ENCODE measurements at regions not wholly inside any gene's neighbourhood (a gene's known extent, or its start where the extent isn't known, plus 50 kb on each side); places are given as distances from the start of the nearest gene placed in this dataset.

- in situ Hi-C loops (cut with MboI; ENCODE audit: low sequenced_read_pairs) = no loop called here
Observed at GRCh38 chr2:41707790-41708451, 339.9 kb upstream of the PKDCC start.

- in situ Hi-C loops (cut with MboI; ENCODE audit: low sequenced_read_pairs) = no loop called here
Observed at GRCh38 chr2:41709702-41710599, 337.9 kb upstream of the PKDCC start.

- in situ Hi-C loops (cut with MboI; ENCODE audit: low sequenced_read_pairs) = no loop called here
Observed at GRCh38 chr2:41710944-41711343, 336.9 kb upstream of the PKDCC start.

- in situ Hi-C loops (cut with MboI; ENCODE audit: low sequenced_read_pairs) = no loop called here
Observed at GRCh38 chr2:41711736-41712135, 336.1 kb upstream of the PKDCC start.

- in situ Hi-C loops (cut with MboI; ENCODE audit: low sequenced_read_pairs) = no loop called here
Observed at GRCh38 chr2:41716497-41716896, 331.3 kb upstream of the PKDCC start.

- in situ Hi-C loops (cut with MboI; ENCODE audit: low sequenced_read_pairs) = no loop called here
Observed at GRCh38 chr2:41717839-41718238, 330.0 kb upstream of the PKDCC start.

- in situ Hi-C loops (cut with MboI; ENCODE audit: low sequenced_read_pairs) = no loop called here
Observed at GRCh38 chr2:41718705-41719104, 329.1 kb upstream of the PKDCC start.

- in situ Hi-C loops (cut with MboI; ENCODE audit: low sequenced_read_pairs) = no loop called here
Observed at GRCh38 chr2:41719756-41720155, 328.1 kb upstream of the PKDCC start.

GRCh38 chr2:41720331-41721251, 327.2 kb upstream of the PKDCC start:
- in situ Hi-C loops (cut with MboI; ENCODE audit: low sequenced_read_pairs) = no loop called here

- in situ Hi-C loops (cut with MboI; ENCODE audit: low sequenced_read_pairs) = no loop called here
Observed at GRCh38 chr2:41722668-41723369, 325.0 kb upstream of the PKDCC start.

- in situ Hi-C loops (cut with MboI; ENCODE audit: low sequenced_read_pairs) = no loop called here
Observed at GRCh38 chr2:41723526-41723925, 324.3 kb upstream of the PKDCC start.

- in situ Hi-C loops (cut with MboI; ENCODE audit: low sequenced_read_pairs) = no loop called here
Observed at GRCh38 chr2:41724465-41724864, 323.4 kb upstream of the PKDCC start.

- in situ Hi-C loops (cut with MboI; ENCODE audit: low sequenced_read_pairs) = no loop called here
Observed at GRCh38 chr2:41725901-41726300, 321.9 kb upstream of the PKDCC start.

GRCh38 chr2:41726364-41726763, 321.5 kb upstream of the PKDCC start:
- in situ Hi-C loops (cut with MboI; ENCODE audit: low sequenced_read_pairs) = no loop called here

GRCh38 chr2:41727152-41727551, 320.7 kb upstream of the PKDCC start:
- in situ Hi-C loops (cut with MboI; ENCODE audit: low sequenced_read_pairs) = no loop called here

GRCh38 chr2:41727711-41728110, 320.1 kb upstream of the PKDCC start:
- in situ Hi-C loops (cut with MboI; ENCODE audit: low sequenced_read_pairs) = no loop called here

- in situ Hi-C loops (cut with MboI; ENCODE audit: low sequenced_read_pairs) = no loop called here
Observed at GRCh38 chr2:41728788-41729338, 319.0 kb upstream of the PKDCC start.

GRCh38 chr2:41729800-41730364, 317.9 kb upstream of the PKDCC start:
- in situ Hi-C loops (cut with MboI; ENCODE audit: low sequenced_read_pairs) = no loop called here

- in situ Hi-C loops (cut with MboI; ENCODE audit: low sequenced_read_pairs) = no loop called here
Observed at GRCh38 chr2:41735006-41735405, 312.8 kb upstream of the PKDCC start.

- in situ Hi-C loops (cut with MboI; ENCODE audit: low sequenced_read_pairs) = no loop called here
Observed at GRCh38 chr2:41735476-41735875, 312.3 kb upstream of the PKDCC start.

Data from HL-60/S4 treated with retinoic acid at 250 ng/mL for 4 days and 3 days (cell line).